A549 (cell line): ENCODE measurements at regions not wholly inside any gene's neighbourhood (a gene's known extent, or its start where the extent isn't known, plus 50 kb on each side); places are given as distances from the start of the nearest gene placed in this dataset.
A peak's percentile ranks its signal among the peaks of the same experiment; 100 is the strongest.

Source experiments
- ATAC-seq, 2 experiments: fragments of 200-7000 bp in 1 of 2; fragments of >200 bp in 1 of 2; cut with Nextera tagmentation in 1 of 2; cut with Tn5 transposase in 1 of 2; 3 replicates each; pipeline versions ENCODE4 v1.8.0 to v1.9.1; 2018 to 2020; ENCODE audit warnings: mild to moderate bottlenecking in 1 of 2, moderate library complexity in 1 of 2
- CTCF ChIA-PET: fragments of 300-600 bp; sonication (Branson Sonifier 250); formaldehyde crosslinking; extraction: SDS; loops from one replicate; lab custom pipeline; 2021; ENCODE audit warnings: antibody characterized with exemption, inconsistent platforms; lab: Yijun Ruan, JAX
- POLR2A ChIA-PET: fragments of 350-600 bp; formaldehyde crosslinking; extraction: SDS; loops from one replicate; lab custom pipeline; 2021; ENCODE audit warnings: antibody characterized with exemption, inconsistent platforms; lab: Yijun Ruan, JAX
- DNase-seq, 2 experiments: peaks; one replicate each; pipeline versions ENCODE4 v3.0.0 to v3.0.0-alpha.2; 2011 to 2016; ENCODE audit warnings: low read depth in 1 of 2, low spot score in 1 of 2
- FAIRE-seq: peaks from 2 replicates; lab custom pipeline; 2011; peaks lifted over from hg19 to GRCh38; lab: Jason Lieb, UNC
- H3K27ac ChIP-seq, 2 experiments: fragments of >200 bp; sonication (Bioruptor Twin); formaldehyde crosslinking; 3 replicates each; pipeline ENCODE4 v1.5.1; 2016 to 2017
- H3K4me1 ChIP-seq: fragments of >200 bp; sonication (Bioruptor Twin); formaldehyde crosslinking; 3 replicates; pipeline ENCODE4 v1.6.1; 2016
- H3K4me2 ChIP-seq: fragments of >200 bp; sonication (Bioruptor Twin); formaldehyde crosslinking; 3 replicates; pipeline ENCODE4 v1.6.1; 2016
- H3K4me3 ChIP-seq: fragments of >200 bp; sonication (Bioruptor Twin); formaldehyde crosslinking; 3 replicates; pipeline ENCODE4 v1.5.1; 2016
- H3K9me3 ChIP-seq: fragments of >200 bp; sonication (Bioruptor Twin); formaldehyde crosslinking; 3 replicates; pipeline ENCODE4 v1.6.1; 2016
- CBX8 ChIP-seq: fragments of 200-600 bp; sonication (generic); IDR thresholded peaks from 2 replicates; pipeline ENCODE4 v1.6.1; 2016
- CHD2 ChIP-seq: fragments of 150-350 bp; IDR thresholded peaks from 2 replicates; pipeline ENCODE4 v1.6.1; 2014; ENCODE audit warnings: low read length; ENCODE audit not compliant: partially characterized antibody
- CHD4 ChIP-seq: fragments of 200-600 bp; sonication (generic); IDR thresholded peaks from 2 replicates; pipeline ENCODE4 v1.6.1; 2016; ENCODE audit warnings: antibody characterized with exemption, mild to moderate bottlenecking, borderline replicate concordance
- EP300 ChIP-seq, 2 experiments: fragments of >200 bp; sonication (Bioruptor Twin); formaldehyde crosslinking; IDR thresholded peaks; 2 replicates in 1 of 2; 3 replicates in 1 of 2; pipeline ENCODE4 v1.6.1; 2016 to 2017
- ESRRA ChIP-seq: fragments of 150-350 bp; IDR thresholded peaks from 2 replicates; pipeline ENCODE4 v1.6.1; 2014; ENCODE audit warnings: mild to moderate bottlenecking, low read length, borderline replicate concordance
- FOSB ChIP-seq: fragments of 250-450 bp; sonication (Bioruptor Pico); IDR thresholded peaks from 2 replicates; pipeline ENCODE4 v1.5.0; 2020; ENCODE audit warnings: mild to moderate bottlenecking, moderate library complexity
- FOSL2 ChIP-seq, 2 experiments: fragments of 450-650 bp in 1 of 2; fragments of >200 bp in 1 of 2; sonication (Bioruptor Twin) in 1 of 2; formaldehyde crosslinking; IDR thresholded peaks; 2 replicates each; pipeline versions ENCODE4 v1.5.0 to v1.6.1; 2016 to 2020; ENCODE audit warnings: mild to moderate bottlenecking in 1 of 2, moderate library complexity in 1 of 2
- HOXB13 ChIP-seq: fragments of 250-450 bp; sonication (Bioruptor Pico); IDR thresholded peaks from 2 replicates; pipeline ENCODE4 v1.5.0; 2020; ENCODE audit warnings: low read depth, mild to moderate bottlenecking, moderate library complexity
- JUN ChIP-seq, 2 experiments: fragments of >200 bp; sonication (Bioruptor Twin); formaldehyde crosslinking; IDR thresholded peaks; 2 replicates in 1 of 2; 3 replicates in 1 of 2; pipeline ENCODE4 v1.6.1; 2016 to 2017
- KDM1A ChIP-seq: fragments of 200-600 bp; sonication (generic); IDR thresholded peaks from 2 replicates; pipeline ENCODE4 v1.6.1; 2016; ENCODE audit warnings: low read depth, mild to moderate bottlenecking
- MAFK ChIP-seq: fragments of 450-650 bp; IDR thresholded peaks from 2 replicates; pipeline ENCODE4 v1.6.1; 2014; ENCODE audit not compliant: partially characterized antibody
- PHF8 ChIP-seq: fragments of 200-600 bp; sonication (generic); IDR thresholded peaks from 2 replicates; pipeline ENCODE4 v1.6.1; 2016; ENCODE audit warnings: low read depth, mild to moderate bottlenecking, antibody characterized with exemption, moderate library complexity, borderline replicate concordance
- POLR2A ChIP-seq: IDR thresholded peaks from 2 replicates; pipeline ENCODE4 v1.6.1; 2012; ENCODE audit warnings: mild to moderate bottlenecking, low read length
- POLR2AphosphoS2 ChIP-seq: conservative IDR thresholded peaks from 2 replicates; pipeline ENCODE4 v1.6.1; 2012; ENCODE audit warnings: low read length, improper control_type of control experiment, inconsistent platforms
- RAD21 ChIP-seq, 2 experiments: fragments of >200 bp in 1 of 2; sonication (Bioruptor Twin) in 1 of 2; formaldehyde crosslinking in 1 of 2; IDR thresholded peaks in 1 of 2; conservative IDR thresholded peaks in 1 of 2; 2 replicates in 1 of 2; 3 replicates in 1 of 2; pipeline ENCODE4 v1.6.1; 2012 to 2018; ENCODE audit warnings: inconsistent platforms in 1 of 2
- RARB ChIP-seq: fragments of 250-450 bp; sonication (Bioruptor Pico); IDR thresholded peaks from 2 replicates; pipeline ENCODE4 v1.8.0; 2021; ENCODE audit warnings: mild to moderate bottlenecking, moderate library complexity
- RCOR1 ChIP-seq: fragments of 150-350 bp; IDR thresholded peaks from 2 replicates; pipeline ENCODE4 v1.6.1; 2014; ENCODE audit warnings: antibody characterized with exemption, low read length, low read depth
- RNF2 ChIP-seq: fragments of 200-600 bp; sonication (generic); IDR thresholded peaks from 2 replicates; pipeline ENCODE4 v1.6.1; 2016; ENCODE audit warnings: low read depth, mild to moderate bottlenecking, antibody characterized with exemption, moderate library complexity, borderline replicate concordance
- SREBF2 ChIP-seq: fragments of 450-650 bp; IDR thresholded peaks from 2 replicates; pipeline ENCODE4 v1.6.1; 2014; ENCODE audit warnings: mild to moderate bottlenecking, moderate library complexity
- TP53 ChIP-seq: fragments of 250-450 bp; sonication (Bioruptor Pico); IDR thresholded peaks from 2 replicates; pipeline ENCODE4 v1.5.0; 2021; ENCODE audit warnings: mild to moderate bottlenecking, moderate library complexity
- ZC3H11A ChIP-seq: fragments of 450-650 bp; IDR thresholded peaks from 2 replicates; pipeline ENCODE4 v1.6.1; 2014; ENCODE audit warnings: antibody characterized with exemption, mild to moderate bottlenecking
- ZFP36 ChIP-seq: fragments of 450-650 bp; IDR thresholded peaks from 2 replicates; pipeline ENCODE4 v1.6.1; 2014; ENCODE audit warnings: borderline replicate concordance; ENCODE audit not compliant: partially characterized antibody
- ZNF302 ChIP-seq: fragments of 250-450 bp; sonication (Bioruptor Pico); IDR thresholded peaks from 2 replicates; pipeline ENCODE4 v1.9.0; 2021; ENCODE audit warnings: inconsistent platforms, mild to moderate bottlenecking, moderate library complexity
- ZSCAN20 ChIP-seq: fragments of 250-450 bp; sonication (Bioruptor Pico); IDR thresholded peaks from 2 replicates; pipeline ENCODE4 v1.8.0; 2022; ENCODE audit warnings: mild to moderate bottlenecking, moderate library complexity
- WGBS: methylation state at CpG from one replicate; pipeline ENCODE4 v1.1.6; 2017; ENCODE audit errors: missing lambda C conversion rate; 5-methylcytosine and 5-hydroxymethylcytosine counted together
- TF ChIP-seq, protein P1 (sequence below): IDR thresholded peaks from 2 replicates; pipeline ENCODE4 v1.6.1; 2012
- TF ChIP-seq, protein P2 (sequence below): IDR thresholded peaks from 2 replicates; pipeline ENCODE4 v1.6.1; 2012
- TF ChIP-seq, protein P3 (sequence below): fragments of 200-600 bp; sonication (generic); IDR thresholded peaks from 2 replicates; pipeline ENCODE4 v1.6.1; 2016; ENCODE audit warnings: antibody characterized with exemption, mild to moderate bottlenecking, moderate library complexity
- TF ChIP-seq, protein P4 (sequence below): fragments of >200 bp; sonication (Bioruptor Twin); formaldehyde crosslinking; IDR thresholded peaks from 3 replicates; pipeline ENCODE4 v1.5.1; 2016
- TF ChIP-seq, protein P5 (sequence below): IDR thresholded peaks from 2 replicates; pipeline ENCODE4 v1.6.1; 2012; ENCODE audit warnings: low read depth, borderline replicate concordance
- TF ChIP-seq, protein P6 (sequence below): fragments of >200 bp; sonication (Bioruptor Twin); formaldehyde crosslinking; IDR thresholded peaks from 2 replicates; pipeline ENCODE4 v1.6.1; 2016
- TF ChIP-seq, protein P7 (sequence below): fragments of 450-650 bp; IDR thresholded peaks from 2 replicates; pipeline ENCODE4 v1.6.1; 2014; ENCODE audit warnings: antibody characterized with exemption

DNA sequence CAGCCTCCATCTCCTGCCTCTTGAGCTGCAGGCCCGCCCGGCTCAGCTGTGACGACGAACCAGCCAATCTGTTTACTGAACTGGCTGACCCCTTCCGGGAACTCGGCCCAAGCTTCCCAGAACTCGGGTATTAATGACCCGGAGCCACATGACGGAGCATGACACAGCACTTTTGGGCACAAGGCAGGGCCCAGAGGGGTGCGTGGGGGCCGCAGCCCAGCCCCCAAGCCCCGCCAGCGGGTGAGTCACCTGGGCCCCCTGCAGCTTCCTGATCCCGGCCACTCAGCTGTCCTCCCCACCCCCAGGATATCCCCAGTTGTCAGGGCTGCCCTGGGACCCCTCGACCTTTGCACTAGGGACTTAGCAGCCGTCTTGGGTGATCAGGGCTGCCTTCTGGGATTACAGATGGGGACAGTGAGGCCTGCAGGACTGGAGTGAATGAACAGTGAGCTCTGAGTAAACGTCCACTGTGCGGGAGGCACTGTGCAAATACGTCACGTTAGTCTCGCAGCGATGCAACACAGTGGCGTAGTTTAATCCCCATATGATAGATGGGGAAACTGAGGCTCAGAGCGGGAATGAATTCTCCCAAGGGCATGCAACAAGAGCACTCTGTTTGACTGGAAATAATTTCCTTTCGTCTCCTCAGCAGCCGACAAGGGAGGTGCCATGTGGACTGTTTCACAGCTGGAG lies 102.1 kb downstream of the CEBPB start:
- ChIA-PET CTCF (interaction anchor here (0.8 to 2.3 kb wide), 8 partner anchors 8 to 101 kb away, joined by 3 to 14 read pairs (median 4); no protein-coding TSS in a partner anchor), POLR2A (interaction anchor here (1.2 to 1.3 kb wide), 3 partner anchors 16 to 102 kb away, joined by 5 to 10 read pairs (median 6); partner anchors contain the start of gene CEBPB)
- Histone ChIP-seq H3K27ac (peak overlapping the region; percentile 96), H3K4me3 (no peak overlapping the region), H3K4me2 (peak overlapping the region; percentile 49), H3K9me3 (0 out of 3 replicates have a peak, but pooled peaks cover 2% of the 10 kb centered on the region), H3K4me1 (peaks cover 75% of the 10 kb centered on the region)
- FAIRE-seq (no peak), DNase-seq (peak; percentile 88 to 97), ATAC-seq (peak; percentile 74 to 86)
- whole genome bisulfite sequencing: 11% methylated on average over 25 of the region's 26 CpGs
- TF ChIP-seq KDM1A: peak; percentile 14; the same call in 1 of the 2 replicates
- TF ChIP-seq EP300 (IDR thresholded peaks at IDR 0.05): peak; percentile 90 to 97
- no peak for TF ChIP-seq ZC3H11A
- TF ChIP-seq, protein P1, sequence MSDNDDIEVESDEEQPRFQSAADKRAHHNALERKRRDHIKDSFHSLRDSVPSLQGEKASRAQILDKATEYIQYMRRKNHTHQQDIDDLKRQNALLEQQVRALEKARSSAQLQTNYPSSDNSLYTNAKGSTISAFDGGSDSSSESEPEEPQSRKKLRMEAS: peak; percentile 95
- peak; percentile 85 for TF ChIP-seq TP53 (CRISPR knock-in tag)
- TF ChIP-seq HOXB13 (CRISPR knock-in tag): peak; percentile 93
- peak; percentile 90; the same call in 1 of the 2 replicates for TF ChIP-seq RARB (CRISPR knock-in tag)
- TF ChIP-seq JUN (IDR thresholded peaks at IDR 0.05): peak; percentile 96 to 97
- no peak for TF ChIP-seq POLR2AphosphoS2
- peak; percentile 83 for TF ChIP-seq FOSL2 (IDR thresholded peaks at IDR 0.05)
- TF ChIP-seq FOSL2 (CRISPR knock-in tag; IDR thresholded peaks at IDR 0.05): peak; percentile 98
- peak; percentile 71 for TF ChIP-seq CHD2
- TF ChIP-seq, protein P2, sequence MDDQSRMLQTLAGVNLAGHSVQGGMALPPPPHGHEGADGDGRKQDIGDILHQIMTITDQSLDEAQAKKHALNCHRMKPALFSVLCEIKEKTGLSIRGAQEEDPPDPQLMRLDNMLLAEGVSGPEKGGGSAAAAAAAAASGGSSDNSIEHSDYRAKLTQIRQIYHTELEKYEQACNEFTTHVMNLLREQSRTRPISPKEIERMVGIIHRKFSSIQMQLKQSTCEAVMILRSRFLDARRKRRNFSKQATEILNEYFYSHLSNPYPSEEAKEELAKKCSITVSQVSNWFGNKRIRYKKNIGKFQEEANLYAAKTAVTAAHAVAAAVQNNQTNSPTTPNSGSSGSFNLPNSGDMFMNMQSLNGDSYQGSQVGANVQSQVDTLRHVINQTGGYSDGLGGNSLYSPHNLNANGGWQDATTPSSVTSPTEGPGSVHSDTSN: peak; percentile 76
- TF ChIP-seq MAFK: peak; percentile 100
- TF ChIP-seq ZSCAN20 (CRISPR knock-in tag): peak; percentile 69; the same call in 1 of the 2 replicates
- no peak for TF ChIP-seq CBX8
- TF ChIP-seq, protein P3, sequence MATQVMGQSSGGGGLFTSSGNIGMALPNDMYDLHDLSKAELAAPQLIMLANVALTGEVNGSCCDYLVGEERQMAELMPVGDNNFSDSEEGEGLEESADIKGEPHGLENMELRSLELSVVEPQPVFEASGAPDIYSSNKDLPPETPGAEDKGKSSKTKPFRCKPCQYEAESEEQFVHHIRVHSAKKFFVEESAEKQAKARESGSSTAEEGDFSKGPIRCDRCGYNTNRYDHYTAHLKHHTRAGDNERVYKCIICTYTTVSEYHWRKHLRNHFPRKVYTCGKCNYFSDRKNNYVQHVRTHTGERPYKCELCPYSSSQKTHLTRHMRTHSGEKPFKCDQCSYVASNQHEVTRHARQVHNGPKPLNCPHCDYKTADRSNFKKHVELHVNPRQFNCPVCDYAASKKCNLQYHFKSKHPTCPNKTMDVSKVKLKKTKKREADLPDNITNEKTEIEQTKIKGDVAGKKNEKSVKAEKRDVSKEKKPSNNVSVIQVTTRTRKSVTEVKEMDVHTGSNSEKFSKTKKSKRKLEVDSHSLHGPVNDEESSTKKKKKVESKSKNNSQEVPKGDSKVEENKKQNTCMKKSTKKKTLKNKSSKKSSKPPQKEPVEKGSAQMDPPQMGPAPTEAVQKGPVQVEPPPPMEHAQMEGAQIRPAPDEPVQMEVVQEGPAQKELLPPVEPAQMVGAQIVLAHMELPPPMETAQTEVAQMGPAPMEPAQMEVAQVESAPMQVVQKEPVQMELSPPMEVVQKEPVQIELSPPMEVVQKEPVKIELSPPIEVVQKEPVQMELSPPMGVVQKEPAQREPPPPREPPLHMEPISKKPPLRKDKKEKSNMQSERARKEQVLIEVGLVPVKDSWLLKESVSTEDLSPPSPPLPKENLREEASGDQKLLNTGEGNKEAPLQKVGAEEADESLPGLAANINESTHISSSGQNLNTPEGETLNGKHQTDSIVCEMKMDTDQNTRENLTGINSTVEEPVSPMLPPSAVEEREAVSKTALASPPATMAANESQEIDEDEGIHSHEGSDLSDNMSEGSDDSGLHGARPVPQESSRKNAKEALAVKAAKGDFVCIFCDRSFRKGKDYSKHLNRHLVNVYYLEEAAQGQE: no peak
- TF ChIP-seq FOSB: peak; percentile 71
- TF ChIP-seq, protein P4, sequence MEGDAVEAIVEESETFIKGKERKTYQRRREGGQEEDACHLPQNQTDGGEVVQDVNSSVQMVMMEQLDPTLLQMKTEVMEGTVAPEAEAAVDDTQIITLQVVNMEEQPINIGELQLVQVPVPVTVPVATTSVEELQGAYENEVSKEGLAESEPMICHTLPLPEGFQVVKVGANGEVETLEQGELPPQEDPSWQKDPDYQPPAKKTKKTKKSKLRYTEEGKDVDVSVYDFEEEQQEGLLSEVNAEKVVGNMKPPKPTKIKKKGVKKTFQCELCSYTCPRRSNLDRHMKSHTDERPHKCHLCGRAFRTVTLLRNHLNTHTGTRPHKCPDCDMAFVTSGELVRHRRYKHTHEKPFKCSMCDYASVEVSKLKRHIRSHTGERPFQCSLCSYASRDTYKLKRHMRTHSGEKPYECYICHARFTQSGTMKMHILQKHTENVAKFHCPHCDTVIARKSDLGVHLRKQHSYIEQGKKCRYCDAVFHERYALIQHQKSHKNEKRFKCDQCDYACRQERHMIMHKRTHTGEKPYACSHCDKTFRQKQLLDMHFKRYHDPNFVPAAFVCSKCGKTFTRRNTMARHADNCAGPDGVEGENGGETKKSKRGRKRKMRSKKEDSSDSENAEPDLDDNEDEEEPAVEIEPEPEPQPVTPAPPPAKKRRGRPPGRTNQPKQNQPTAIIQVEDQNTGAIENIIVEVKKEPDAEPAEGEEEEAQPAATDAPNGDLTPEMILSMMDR: no peak; the same call in 2 of the 3 replicates
- TF ChIP-seq RAD21 (conservative IDR thresholded peaks at IDR 0.05 in 1 of 2, IDR thresholded peaks at IDR 0.05 in 1 of 2): peak; percentile 29 to 62; a peak in 4 of 5 replicates
- TF ChIP-seq ZNF302 (CRISPR knock-in tag): peak; percentile 75
- no peak for TF ChIP-seq RCOR1
- no peak for TF ChIP-seq ZFP36
- TF ChIP-seq ESRRA: no peak
- TF ChIP-seq CHD4: peak; percentile 71; the same call in 1 of the 2 replicates
- no peak for TF ChIP-seq POLR2A
- TF ChIP-seq, protein P5, sequence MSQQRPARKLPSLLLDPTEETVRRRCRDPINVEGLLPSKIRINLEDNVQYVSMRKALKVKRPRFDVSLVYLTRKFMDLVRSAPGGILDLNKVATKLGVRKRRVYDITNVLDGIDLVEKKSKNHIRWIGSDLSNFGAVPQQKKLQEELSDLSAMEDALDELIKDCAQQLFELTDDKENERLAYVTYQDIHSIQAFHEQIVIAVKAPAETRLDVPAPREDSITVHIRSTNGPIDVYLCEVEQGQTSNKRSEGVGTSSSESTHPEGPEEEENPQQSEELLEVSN: peak; percentile 81
- TF ChIP-seq SREBF2: no peak
- TF ChIP-seq RNF2: no peak
- TF ChIP-seq PHF8: no peak
- TF ChIP-seq, protein P6, sequence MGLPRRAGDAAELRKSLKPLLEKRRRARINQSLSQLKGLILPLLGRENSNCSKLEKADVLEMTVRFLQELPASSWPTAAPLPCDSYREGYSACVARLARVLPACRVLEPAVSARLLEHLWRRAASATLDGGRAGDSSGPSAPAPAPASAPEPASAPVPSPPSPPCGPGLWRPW: no peak
- TF ChIP-seq, protein P7, sequence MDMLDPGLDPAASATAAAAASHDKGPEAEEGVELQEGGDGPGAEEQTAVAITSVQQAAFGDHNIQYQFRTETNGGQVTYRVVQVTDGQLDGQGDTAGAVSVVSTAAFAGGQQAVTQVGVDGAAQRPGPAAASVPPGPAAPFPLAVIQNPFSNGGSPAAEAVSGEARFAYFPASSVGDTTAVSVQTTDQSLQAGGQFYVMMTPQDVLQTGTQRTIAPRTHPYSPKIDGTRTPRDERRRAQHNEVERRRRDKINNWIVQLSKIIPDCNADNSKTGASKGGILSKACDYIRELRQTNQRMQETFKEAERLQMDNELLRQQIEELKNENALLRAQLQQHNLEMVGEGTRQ: peak; percentile 54; the same call in 1 of the 2 replicates
